Endothelial cell (in vitro differentiated cells): ENCODE measurements at regions not wholly inside any gene's neighbourhood (a gene's known extent, or its start where the extent isn't known, plus 50 kb on each side); places are given as distances from the start of the nearest gene placed in this dataset.
"Not testable (repeated sequence)": the region's sequence is repeated elsewhere in the genome, so short reads cannot be mapped to it uniquely, and the experiment has no call there.

Experiments
- DNase-seq: peaks from one replicate; pipeline ENCODE4 v3.0.0; 2021; ENCODE audit warnings: low spot score
- H3K27ac Mint-ChIP-seq: one replicate; pipeline ENCODE4 v1.8.0; 2021; ENCODE audit warnings: mixed read lengths, inconsistent platforms; ENCODE audit not compliant: unreplicated experiment
- H3K27me3 Mint-ChIP-seq: one replicate; pipeline ENCODE4 v1.8.0; 2021; ENCODE audit warnings: mild to moderate bottlenecking, moderate library complexity, mixed read lengths, inconsistent platforms; ENCODE audit not compliant: unreplicated experiment
- H3K36me3 Mint-ChIP-seq: one replicate; pipeline ENCODE4 v1.8.0; 2021; ENCODE audit warnings: mild to moderate bottlenecking, low read depth, mixed read lengths, inconsistent platforms; ENCODE audit not compliant: unreplicated experiment
- H3K4me1 Mint-ChIP-seq: one replicate; pipeline ENCODE4 v1.8.0; 2021; ENCODE audit warnings: mild to moderate bottlenecking, mixed read lengths, inconsistent platforms; ENCODE audit not compliant: unreplicated experiment
- H3K4me3 Mint-ChIP-seq: one replicate; pipeline ENCODE4 v1.8.0; 2021; ENCODE audit warnings: mild to moderate bottlenecking, mixed read lengths, inconsistent platforms; ENCODE audit not compliant: unreplicated experiment
- H3K9me3 Mint-ChIP-seq: one replicate; pipeline ENCODE4 v1.8.0; 2021; ENCODE audit warnings: mixed read lengths, inconsistent platforms; ENCODE audit not compliant: unreplicated experiment
- CTCF ChIP-seq: fragments of 200-600 bp; sonication (generic); IDR thresholded peaks from one replicate; pipeline ENCODE4 v1.5.0; 2021; ENCODE audit warnings: antibody characterized with exemption; ENCODE audit not compliant: unreplicated experiment

GRCh38 chr6:141203902-141204575 is 928.7 kb upstream of the GJE1 start:
- no peak for TF ChIP-seq CTCF
- no peak overlapping the region for H3K4me3 Mint-ChIP-seq

GRCh38 chr6:141202626-141203025 is 930.1 kb upstream of the GJE1 start:
- Mint-ChIP-seq H3K27me3 (peaks cover 1% of the 10 kb centered on the region), H3K36me3 (no peaks in the 10 kb centered on the region), H3K27ac (no peak overlapping the region), H3K9me3 (no peaks in the 10 kb centered on the region), H3K4me3 (no peak overlapping the region), H3K4me1 (no peaks in the 10 kb centered on the region)
- TF ChIP-seq CTCF: no peak
- no peak for DNase-seq

More at GRCh38 chr6:141203902-141204575, 928.7 kb upstream of the GJE1 start:
- no peak for DNase-seq
- H3K9me3 Mint-ChIP-seq: no peaks in the 10 kb centered on the region
- H3K4me1 Mint-ChIP-seq: no peaks in the 10 kb centered on the region
- H3K36me3 Mint-ChIP-seq: no peaks in the 10 kb centered on the region
- peaks cover 1% of the 10 kb centered on the region for H3K27me3 Mint-ChIP-seq
- H3K27ac Mint-ChIP-seq: no peak overlapping the region

GRCh38 chr6:141199074-141199473 is 933.7 kb upstream of the GJE1 start:
- Mint-ChIP-seq H3K27me3 (peaks cover 2% of the 10 kb centered on the region), H3K4me1 (no peaks in the 10 kb centered on the region), H3K4me3 (no peak overlapping the region), H3K27ac (no peak overlapping the region), H3K36me3 (no peaks in the 10 kb centered on the region), H3K9me3 (no peaks in the 10 kb centered on the region)
- no peak for TF ChIP-seq CTCF
- no peak for DNase-seq

GRCh38 chr6:141195251-141195832 is 937.4 kb upstream of the GJE1 start:
- Mint-ChIP-seq H3K27me3 (peaks cover 2% of the 10 kb centered on the region), H3K27ac (no peak overlapping the region), H3K9me3 (peaks cover 5% of the 10 kb centered on the region), H3K4me3 (no peak overlapping the region), H3K4me1 (no peaks in the 10 kb centered on the region), H3K36me3 (no peaks in the 10 kb centered on the region)
- DNase-seq: no peak
- TF ChIP-seq CTCF: no peak

GRCh38 chr6:141183368-141183767 is 949.4 kb upstream of the GJE1 start:
- Mint-ChIP-seq H3K27ac (no peak overlapping the region), H3K9me3 (no peaks in the 10 kb centered on the region), H3K36me3 (peaks cover 4% of the 10 kb centered on the region), H3K27me3 (peaks cover 1% of the 10 kb centered on the region), H3K4me1 (no peaks in the 10 kb centered on the region), H3K4me3 (no peak overlapping the region)
- no peak for DNase-seq
- no peak for TF ChIP-seq CTCF

- not testable (repeated sequence) for H3K4me3 Mint-ChIP-seq, H3K27ac Mint-ChIP-seq
These were observed 957.3 kb upstream of the GJE1 start for GRCh38 chr6:141175458-141175857.

More at GRCh38 chr6:141175458-141175857, 957.3 kb upstream of the GJE1 start:
- not testable (repeated sequence) for DNase-seq, H3K27me3 Mint-ChIP-seq, H3K9me3 Mint-ChIP-seq, H3K4me1 Mint-ChIP-seq, H3K36me3 Mint-ChIP-seq
